ENCODE measurements at regions not wholly inside any gene's neighbourhood (a gene's known extent, or its start where the extent isn't known, plus 50 kb on each side); places are given as distances from the start of the nearest gene placed in this dataset.

GRCh38 chrX:37912304-37912703 lies 64.9 kb upstream of the DYNLT3 start:
- no peak overlapping the region for H3K27ac ChIP-seq (ENCODE audit: extremely low read length, insufficient read depth, low read length)
- no peak for TF ChIP-seq IRF1 (CRISPR knock-in tag; IDR thresholded peaks at IDR 0.05; ENCODE audit: low read depth)
- no peak for TF ChIP-seq BORCS8-MEF2B (CRISPR knock-in tag; IDR thresholded peaks at IDR 0.05)
- TF ChIP-seq TEF (CRISPR knock-in tag; IDR thresholded peaks at IDR 0.05): no peak
- no peaks in the 10 kb centered on the region for H3K36me3 ChIP-seq (replicated peaks in 1 of 2; ENCODE audit: control insufficient read depth in 1 of 2, insufficient read depth in 2 of 2, low read length in 2 of 2)
- no peak overlapping the region for H3K4me3 ChIP-seq (replicated peaks in 1 of 3; ENCODE audit: insufficient read depth in 1 of 3, low read depth in 2 of 3, low read length in 3 of 3)
- no peak overlapping the region for H3K9ac ChIP-seq (ENCODE audit: insufficient read depth, low read depth, low read length)
- no peaks in the 10 kb centered on the region for H4K20me1 ChIP-seq (ENCODE audit: insufficient read depth, low read length)
- ChIA-PET CTCF (ENCODE audit: low intra/inter-chr PET ratio, low total read pairs) (no interaction called here), POLR2A (no interaction called here)
- intact Hi-C loops (cut with micrococcal nuclease; ENCODE audit: unreplicated experiment): no loop called here
- ATAC-seq (no peak), FAIRE-seq (no peak), DNase-seq (ENCODE audit: low spot score) (no peak)
- no peak overlapping the region for H2AFZ ChIP-seq (ENCODE audit: low read length)
- no peak overlapping the region for H3K4me2 ChIP-seq (ENCODE audit: low read depth, low read length)
- no peaks in the 10 kb centered on the region for H3K79me2 ChIP-seq (ENCODE audit: insufficient read depth, low read length)
- in situ Hi-C loops (cut with HindIII; ENCODE audit: extremely low pct_ligation_motif_present, low pct_unique_long_range_greater_than_20kb): no loop called here
- no peaks in the 10 kb centered on the region for H3K4me1 ChIP-seq (ENCODE audit: insufficient read depth, low read length)
- H3K27me3 ChIP-seq (ENCODE audit: control insufficient read depth in 1 of 2, insufficient read depth in 2 of 2, low read length in 2 of 2): no peaks in the 10 kb centered on the region
- WGBS (ENCODE audit: low lambda C conversion rate): 21% methylated on average over 2 of the region's 3 CpGs
- no TSS peak for BruUV-seq (replicated peaks)
- no peaks in the 10 kb centered on the region for H3K9me3 ChIP-seq (ENCODE audit: low read length)

GRCh38 chrX:37912777-37913176 lies 65.4 kb upstream of the DYNLT3 start:
- no peak for FAIRE-seq
- CTCF ChIA-PET (ENCODE audit: low intra/inter-chr PET ratio, low total read pairs): no interaction called here
- TF ChIP-seq ZFX (CRISPR knock-in tag; IDR thresholded peaks at IDR 0.05; ENCODE audit: low read depth) (no peak), ZNF580 (CRISPR knock-in tag; IDR thresholded peaks at IDR 0.05; ENCODE audit: borderline replicate concordance, low read depth) (no peak), ISX (CRISPR knock-in tag; conservative IDR thresholded peaks at IDR 0.05) (no peak), NR2F2 (IDR thresholded peaks at IDR 0.05; ENCODE audit: borderline replicate concordance, low read depth) (no peak), TOPORS (CRISPR knock-in tag; IDR thresholded peaks at IDR 0.05) (no peak)

More at GRCh38 chrX:37912777-37913176, 65.4 kb upstream of the DYNLT3 start:
- in situ Hi-C loops (cut with HindIII; ENCODE audit: extremely low pct_ligation_motif_present, low pct_unique_long_range_greater_than_20kb): no loop called here
- Histone ChIP-seq H3K36me3 (replicated peaks in 1 of 2; ENCODE audit: control insufficient read depth in 1 of 2, insufficient read depth in 2 of 2, low read length in 2 of 2) (no peaks in the 10 kb centered on the region), H3K4me2 (ENCODE audit: low read depth, low read length) (no peak overlapping the region), H3K9ac (ENCODE audit: insufficient read depth, low read depth, low read length) (no peak overlapping the region), H4K20me1 (ENCODE audit: insufficient read depth, low read length) (no peaks in the 10 kb centered on the region), H3K9me3 (ENCODE audit: low read length) (no peaks in the 10 kb centered on the region), H3K27me3 (ENCODE audit: control insufficient read depth in 1 of 2, insufficient read depth in 2 of 2, low read length in 2 of 2) (no peaks in the 10 kb centered on the region), H3K4me1 (ENCODE audit: insufficient read depth, low read length) (no peaks in the 10 kb centered on the region), H3K79me2 (ENCODE audit: insufficient read depth, low read length) (no peaks in the 10 kb centered on the region), H3K27ac (ENCODE audit: extremely low read length, insufficient read depth, low read length) (no peak overlapping the region), H3K4me3 (replicated peaks in 1 of 3; ENCODE audit: insufficient read depth in 1 of 3, low read depth in 2 of 3, low read length in 3 of 3) (no peak overlapping the region), H2AFZ (ENCODE audit: low read length) (no peak overlapping the region)
- intact Hi-C loops (cut with micrococcal nuclease; ENCODE audit: unreplicated experiment): no loop called here
- no TSS peak for BruUV-seq (replicated peaks)
- ATAC-seq (no peak), DNase-seq (ENCODE audit: low spot score) (no peak)
- POLR2A ChIA-PET: no interaction called here

All from HepG2 (cell line).